ENCODE measurements at regions not wholly inside any gene's neighbourhood (a gene's known extent, or its start where the extent isn't known, plus 50 kb on each side); places are given as distances from the start of the nearest gene placed in this dataset.

GRCh38 chrX:69234624-69235023 lies 69.4 kb upstream of the PJA1 start:
- H3K4me3 ChIP-seq (replicated peaks; ENCODE audit: low read depth, low read length): no peak overlapping the region
- no peaks in the 10 kb centered on the region for H3K36me3 ChIP-seq (ENCODE audit: control insufficient read depth, insufficient read depth, low read length)
- TF ChIP-seq CTCF (IDR thresholded peaks at IDR 0.05; ENCODE audit: insufficient read depth, low read length, poor library complexity, severe bottlenecking): no peak
- no peak for DNase-seq (ENCODE audit: extremely low read depth, insufficient read length)
- no peaks in the 10 kb centered on the region for H3K27me3 ChIP-seq (replicated peaks; ENCODE audit: control insufficient read depth, insufficient read depth, low read length)

- Histone ChIP-seq H3K36me3 (ENCODE audit: control insufficient read depth, insufficient read depth, low read length) (no peaks in the 10 kb centered on the region), H3K4me3 (replicated peaks; ENCODE audit: low read depth, low read length) (no peak overlapping the region), H3K27me3 (replicated peaks; ENCODE audit: control insufficient read depth, insufficient read depth, low read length) (no peaks in the 10 kb centered on the region; the same call in 1 of the 2 replicates)
- no peak for TF ChIP-seq CTCF (IDR thresholded peaks at IDR 0.05; ENCODE audit: insufficient read depth, low read length, poor library complexity, severe bottlenecking)
- DNase-seq (ENCODE audit: extremely low read depth, insufficient read length): no peak
Observed at GRCh38 chrX:69232945-69233344, 67.7 kb upstream of the PJA1 start.

GRCh38 chrX:69231903-69232302 lies 66.7 kb upstream of the PJA1 start:
- no peak for DNase-seq (ENCODE audit: extremely low read depth, insufficient read length)
- Histone ChIP-seq H3K27me3 (replicated peaks; ENCODE audit: control insufficient read depth, insufficient read depth, low read length) (no peaks in the 10 kb centered on the region; the same call in 1 of the 2 replicates), H3K4me3 (replicated peaks; ENCODE audit: low read depth, low read length) (no peak overlapping the region), H3K36me3 (ENCODE audit: control insufficient read depth, insufficient read depth, low read length) (no peaks in the 10 kb centered on the region)
- TF ChIP-seq CTCF (IDR thresholded peaks at IDR 0.05; ENCODE audit: insufficient read depth, low read length, poor library complexity, severe bottlenecking): no peak

GRCh38 chrX:69229436-69229835 lies 64.2 kb upstream of the PJA1 start:
- no peaks in the 10 kb centered on the region; the same call in 1 of the 2 replicates for H3K27me3 ChIP-seq (replicated peaks; ENCODE audit: control insufficient read depth, insufficient read depth, low read length)
- no peak for DNase-seq (ENCODE audit: extremely low read depth, insufficient read length)
- no peaks in the 10 kb centered on the region for H3K36me3 ChIP-seq (ENCODE audit: control insufficient read depth, insufficient read depth, low read length)
- no peak overlapping the region for H3K4me3 ChIP-seq (replicated peaks; ENCODE audit: low read depth, low read length)
- TF ChIP-seq CTCF (IDR thresholded peaks at IDR 0.05; ENCODE audit: insufficient read depth, low read length, poor library complexity, severe bottlenecking): no peak

- H3K4me3 ChIP-seq (replicated peaks; ENCODE audit: low read depth, low read length): no peak overlapping the region
- DNase-seq (ENCODE audit: extremely low read depth, insufficient read length): no peak
- no peak for TF ChIP-seq CTCF (IDR thresholded peaks at IDR 0.05; ENCODE audit: insufficient read depth, low read length, poor library complexity, severe bottlenecking)
- H3K36me3 ChIP-seq (ENCODE audit: control insufficient read depth, insufficient read depth, low read length): no peaks in the 10 kb centered on the region
- H3K27me3 ChIP-seq (replicated peaks; ENCODE audit: control insufficient read depth, insufficient read depth, low read length): no peaks in the 10 kb centered on the region; the same call in 1 of the 2 replicates
Observed at GRCh38 chrX:69228732-69229131, 63.5 kb upstream of the PJA1 start.
